ENCODE measurements at regions not wholly inside any gene's neighbourhood (a gene's known extent, or its start where the extent isn't known, plus 50 kb on each side); places are given as distances from the start of the nearest gene placed in this dataset.

GRCh38 chr3:140844072-140844471 lies 97.6 kb upstream of the SLC25A36 start:
- in situ Hi-C loops (cut with MboI; ENCODE audit: low pct_unique_long_range_greater_than_20kb, low sequenced_read_pairs, unreplicated experiment) = no loop called here
- DNase-seq (ENCODE audit: low spot score) = no peak
- no peak for TF ChIP-seq CTCF (IDR thresholded peaks at IDR 0.05; ENCODE audit: extremely low read depth, insufficient read depth, missing control alignments)

- in situ Hi-C loops (cut with MboI; ENCODE audit: low pct_unique_long_range_greater_than_20kb, low sequenced_read_pairs, unreplicated experiment) = no loop called here
- no peak for TF ChIP-seq CTCF (IDR thresholded peaks at IDR 0.05; ENCODE audit: extremely low read depth, insufficient read depth, missing control alignments)
- DNase-seq (ENCODE audit: low spot score) = peak; percentile 20
Observed at GRCh38 chr3:140845882-140846281, 95.8 kb upstream of the SLC25A36 start.

- in situ Hi-C loops (cut with MboI; ENCODE audit: low pct_unique_long_range_greater_than_20kb, low sequenced_read_pairs, unreplicated experiment) = no loop called here
- no peak for TF ChIP-seq CTCF (IDR thresholded peaks at IDR 0.05; ENCODE audit: extremely low read depth, insufficient read depth, missing control alignments)
- DNase-seq (ENCODE audit: low spot score) = no peak
Observed at GRCh38 chr3:140848666-140849065, 93.0 kb upstream of the SLC25A36 start.

GRCh38 chr3:140850210-140850955 lies 91.3 kb upstream of the SLC25A36 start:
- in situ Hi-C loops (cut with MboI; ENCODE audit: low pct_unique_long_range_greater_than_20kb, low sequenced_read_pairs, unreplicated experiment) = no loop called here
- TF ChIP-seq CTCF (IDR thresholded peaks at IDR 0.05; ENCODE audit: extremely low read depth, insufficient read depth, missing control alignments) = no peak
- no peak for DNase-seq (ENCODE audit: low spot score)

GRCh38 chr3:140854961-140855360 lies 86.7 kb upstream of the SLC25A36 start:
- in situ Hi-C loops (cut with MboI; ENCODE audit: low pct_unique_long_range_greater_than_20kb, low sequenced_read_pairs, unreplicated experiment) = no loop called here
- DNase-seq (ENCODE audit: low spot score) = no peak
- no peak for TF ChIP-seq CTCF (IDR thresholded peaks at IDR 0.05; ENCODE audit: extremely low read depth, insufficient read depth, missing control alignments)

- TF ChIP-seq CTCF (IDR thresholded peaks at IDR 0.05; ENCODE audit: extremely low read depth, insufficient read depth, missing control alignments) = no peak
- in situ Hi-C loops (cut with MboI; ENCODE audit: low pct_unique_long_range_greater_than_20kb, low sequenced_read_pairs, unreplicated experiment) = no loop called here
- DNase-seq (ENCODE audit: low spot score) = no peak
Observed at GRCh38 chr3:140856905-140857304, 84.7 kb upstream of the SLC25A36 start.
